Breast epithelium (tissue), 3 donors: ENCODE measurements at regions not wholly inside any gene's neighbourhood (a gene's known extent, or its start where the extent isn't known, plus 50 kb on each side); places are given as distances from the start of the nearest gene placed in this dataset.

Experiments
- POLR2A ChIP-seq: fragments of 450-650 bp; IDR thresholded peaks from one replicate; pipeline ENCODE4 v1.6.1; 2016; ENCODE audit warnings: antibody characterized with exemption, mild to moderate bottlenecking, moderate library complexity
- POLR2AphosphoS5 ChIP-seq, 3 donors: sonication (generic); formaldehyde crosslinking; IDR thresholded peaks; one replicate each; pipeline ENCODE4 v1.6.1; 2017; ENCODE audit warnings: antibody characterized with exemption in 3 of 3
- TF ChIP-seq, protein P1 (sequence below), 3 donors: fragments of 450-650 bp; IDR thresholded peaks; one replicate each; pipeline ENCODE4 v1.5.1; 2016 to 2017; ENCODE audit warnings: antibody characterized with exemption in 3 of 3, mild to moderate bottlenecking in 3 of 3, moderate library complexity in 3 of 3

DNA sequence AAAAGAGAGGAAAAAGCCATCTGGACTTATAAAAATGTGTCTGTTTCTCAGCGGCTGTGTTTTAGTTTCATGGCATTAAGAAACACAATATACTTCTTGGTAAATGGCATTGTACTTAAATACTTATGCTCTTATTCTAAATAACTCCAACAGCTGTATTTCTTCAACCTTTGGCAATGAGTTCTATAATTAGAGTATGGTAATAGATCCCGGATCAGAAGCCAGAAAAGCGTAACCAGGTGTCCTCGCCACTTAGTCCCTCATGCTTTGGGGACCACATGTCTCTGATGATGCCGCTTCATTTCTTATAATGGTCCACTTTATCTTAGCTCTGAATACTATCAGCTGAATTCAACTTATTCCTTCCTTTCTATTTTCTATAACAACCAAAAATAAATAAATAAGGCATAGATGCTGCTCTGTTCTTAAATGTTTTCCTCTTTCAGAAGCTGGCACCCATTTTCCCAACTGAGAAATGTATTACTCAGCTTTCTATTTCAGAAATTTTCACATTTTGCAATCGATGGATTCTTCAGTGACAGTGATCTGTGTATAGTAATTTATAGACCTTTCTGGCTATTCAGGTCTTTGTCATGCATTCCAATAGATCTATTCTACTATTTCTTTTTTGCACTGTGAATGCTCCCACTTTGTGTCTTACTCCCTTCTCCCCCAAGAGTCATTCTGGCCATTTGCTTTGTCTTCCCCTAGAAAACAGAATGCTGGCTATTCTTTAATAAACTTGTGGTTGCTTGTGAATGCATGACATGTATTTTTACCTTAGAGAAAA is 87.6 kb upstream of the KBTBD8 start:
- TF ChIP-seq, protein P1, sequence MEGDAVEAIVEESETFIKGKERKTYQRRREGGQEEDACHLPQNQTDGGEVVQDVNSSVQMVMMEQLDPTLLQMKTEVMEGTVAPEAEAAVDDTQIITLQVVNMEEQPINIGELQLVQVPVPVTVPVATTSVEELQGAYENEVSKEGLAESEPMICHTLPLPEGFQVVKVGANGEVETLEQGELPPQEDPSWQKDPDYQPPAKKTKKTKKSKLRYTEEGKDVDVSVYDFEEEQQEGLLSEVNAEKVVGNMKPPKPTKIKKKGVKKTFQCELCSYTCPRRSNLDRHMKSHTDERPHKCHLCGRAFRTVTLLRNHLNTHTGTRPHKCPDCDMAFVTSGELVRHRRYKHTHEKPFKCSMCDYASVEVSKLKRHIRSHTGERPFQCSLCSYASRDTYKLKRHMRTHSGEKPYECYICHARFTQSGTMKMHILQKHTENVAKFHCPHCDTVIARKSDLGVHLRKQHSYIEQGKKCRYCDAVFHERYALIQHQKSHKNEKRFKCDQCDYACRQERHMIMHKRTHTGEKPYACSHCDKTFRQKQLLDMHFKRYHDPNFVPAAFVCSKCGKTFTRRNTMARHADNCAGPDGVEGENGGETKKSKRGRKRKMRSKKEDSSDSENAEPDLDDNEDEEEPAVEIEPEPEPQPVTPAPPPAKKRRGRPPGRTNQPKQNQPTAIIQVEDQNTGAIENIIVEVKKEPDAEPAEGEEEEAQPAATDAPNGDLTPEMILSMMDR (IDR thresholded peaks at IDR 0.05) = no peak
- no peak for TF ChIP-seq POLR2AphosphoS5 (IDR thresholded peaks at IDR 0.05)
- no peak for TF ChIP-seq POLR2A
